Neuronal stem cell (in vitro differentiated cells): ENCODE measurements at regions not wholly inside any gene's neighbourhood (a gene's known extent, or its start where the extent isn't known, plus 50 kb on each side); places are given as distances from the start of the nearest gene placed in this dataset.

Experiments used
- DNase-seq: peaks from one replicate; pipeline ENCODE4 v3.0.0-alpha.2; 2013; ENCODE audit warnings: low spot score
- H2AFZ ChIP-seq: one replicate; pipeline ENCODE4 v1.6.1; 2013; ENCODE audit warnings: mild to moderate bottlenecking, low read length, inconsistent platforms
- H2AK5ac ChIP-seq: 2 replicates; pipeline ENCODE4 v1.6.1; 2013; ENCODE audit warnings: low read depth, mild to moderate bottlenecking, inconsistent platforms, low read length, moderate library complexity, mixed read lengths
- H2BK120ac ChIP-seq: 2 replicates; pipeline ENCODE4 v1.6.1; 2013; ENCODE audit warnings: low read depth, mild to moderate bottlenecking, inconsistent platforms, low read length, moderate library complexity, mixed read lengths
- H2BK12ac ChIP-seq: one replicate; pipeline ENCODE4 v1.6.1; 2013; ENCODE audit warnings: low read length, inconsistent platforms
- H2BK15ac ChIP-seq: 2 replicates; pipeline ENCODE4 v1.6.1; 2013; ENCODE audit warnings: mild to moderate bottlenecking, low read length, inconsistent platforms, mixed read lengths
- H2BK5ac ChIP-seq: one replicate; pipeline ENCODE4 v1.6.1; 2013; ENCODE audit warnings: inconsistent platforms, mild to moderate bottlenecking, low read length, moderate library complexity
- H3K14ac ChIP-seq: one replicate; pipeline ENCODE4 v1.6.1; 2013; ENCODE audit warnings: low read length, inconsistent platforms
- H3K18ac ChIP-seq: 2 replicates; pipeline ENCODE4 v1.6.1; 2013; ENCODE audit warnings: low read length, inconsistent platforms
- H3K23ac ChIP-seq: 2 replicates; pipeline ENCODE4 v1.6.1; 2013; ENCODE audit warnings: low read depth, mild to moderate bottlenecking, mixed read lengths, low read length, inconsistent platforms; ENCODE audit not compliant: poor library complexity
- H3K27ac ChIP-seq: replicated peaks from 3 replicates; pipeline ENCODE4 v1.5.1; 2013; ENCODE audit warnings: low read length, inconsistent platforms
- H3K27me3 ChIP-seq, 3 experiments: 2 replicates each; pipeline ENCODE4 v1.6.1; 2013; ENCODE audit warnings: low read length in 3 of 3, mild to moderate bottlenecking in 2 of 3, inconsistent platforms in 1 of 3, low read depth in 1 of 3, mixed read lengths in 1 of 3, moderate library complexity in 1 of 3; ENCODE audit not compliant: control insufficient read depth in 3 of 3, insufficient read depth in 3 of 3
- H3K36me3 ChIP-seq, 2 donors: replicated peaks in 1 of 2; 2 replicates each; pipeline ENCODE4 v1.6.1; 2013; ENCODE audit warnings: low read length in 2 of 2; ENCODE audit not compliant: control insufficient read depth in 2 of 2, insufficient read depth in 2 of 2
- H3K4ac ChIP-seq: 2 replicates; pipeline ENCODE4 v1.6.1; 2013; ENCODE audit warnings: inconsistent platforms, mild to moderate bottlenecking, low read length, moderate library complexity
- H3K4me1 ChIP-seq, 2 donors: 1 replicate in 1 of 2; 2 replicates in 1 of 2; pipeline ENCODE4 v1.6.1; 2013; ENCODE audit warnings: low read length in 2 of 2, low read depth in 1 of 2; ENCODE audit not compliant: control insufficient read depth in 2 of 2, insufficient read depth in 1 of 2
- H3K4me2 ChIP-seq: one replicate; pipeline ENCODE4 v1.6.1; 2013; ENCODE audit warnings: mild to moderate bottlenecking, low read length, inconsistent platforms; ENCODE audit not compliant: insufficient read depth, poor library complexity, severe bottlenecking
- H3K4me3 ChIP-seq, 2 donors: 2 replicates each; pipeline ENCODE4 v1.5.1; 2013; ENCODE audit warnings: low read length in 2 of 2, mild to moderate bottlenecking in 2 of 2, inconsistent platforms in 1 of 2, moderate library complexity in 1 of 2
- H3K79me1 ChIP-seq: one replicate; pipeline ENCODE4 v1.6.1; 2013; ENCODE audit warnings: low read depth, mild to moderate bottlenecking, inconsistent platforms, low read length, moderate library complexity
- H3K9ac ChIP-seq: one replicate; pipeline ENCODE4 v1.6.1; 2013; ENCODE audit warnings: mild to moderate bottlenecking, low read depth, low read length, inconsistent platforms; ENCODE audit not compliant: poor library complexity
- H3K9me3 ChIP-seq, 2 donors: replicated peaks in 1 of 2; 2 replicates each; pipeline versions ENCODE3 to v1.6.1; 2013; ENCODE audit warnings: low read length in 2 of 2, mild to moderate bottlenecking in 2 of 2, inconsistent platforms in 1 of 2, low read depth in 1 of 2, mixed read lengths in 1 of 2, moderate library complexity in 1 of 2; ENCODE audit not compliant: control insufficient read depth in 2 of 2, insufficient read depth in 1 of 2
- H4K8ac ChIP-seq: one replicate; pipeline ENCODE4 v1.6.1; 2013; ENCODE audit warnings: low read depth, mild to moderate bottlenecking, inconsistent platforms, low read length, moderate library complexity
- H4K91ac ChIP-seq: one replicate; pipeline ENCODE4 v1.6.1; 2013; ENCODE audit warnings: low read length, low read depth, mild to moderate bottlenecking, inconsistent platforms; ENCODE audit not compliant: poor library complexity
- WGBS, 2 donors: extraction: QIAGEN DNeasy Blood & Tissue Kit; methylation state at CpG; one replicate each; pipeline ENCODE4 v1.1.7; 2013; ENCODE audit warnings: missing lambda C conversion rate in 2 of 2, mixed read lengths in 1 of 2; ENCODE audit not compliant: insufficient read length in 2 of 2, insufficient replicate concordance in 1 of 2; ENCODE audit errors: extremely low coverage in 2 of 2; 5-methylcytosine and 5-hydroxymethylcytosine counted together

DNA sequence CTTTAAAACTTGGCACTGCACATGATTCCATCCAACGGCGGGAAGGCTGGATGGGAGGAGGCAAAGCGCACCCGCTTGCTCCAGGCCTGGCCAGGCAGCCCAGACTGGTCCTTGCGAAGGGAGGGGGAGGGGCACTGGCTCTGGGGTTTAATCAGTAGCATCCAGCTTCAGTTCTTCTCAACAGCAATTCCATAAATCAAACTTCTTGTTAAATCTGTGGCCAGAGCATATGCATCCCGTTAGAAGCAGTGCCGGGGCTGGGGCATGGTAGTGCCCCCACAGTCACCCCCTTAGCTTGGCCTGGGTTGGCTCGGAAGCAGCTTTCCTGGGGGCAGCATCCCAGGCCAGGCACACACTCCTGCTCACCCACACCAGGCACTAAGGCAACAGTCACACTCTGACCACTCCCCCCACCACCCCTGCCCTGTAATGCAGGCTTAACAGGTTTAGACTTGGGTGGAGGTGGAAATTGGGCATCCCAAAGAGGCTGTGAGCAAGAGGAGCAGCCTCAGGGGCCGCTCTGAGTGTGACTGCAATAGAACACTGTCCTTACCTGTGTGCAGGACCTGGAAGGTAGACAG, 94.1 kb upstream of the CASZ1 start:
- H3K18ac ChIP-seq, result no peak overlapping the region
- no peak overlapping the region for H3K4me2 ChIP-seq
- H3K36me3 ChIP-seq, result no peaks in the 10 kb centered on the region
- H2AK5ac ChIP-seq, result no peak overlapping the region
- no peaks in the 10 kb centered on the region for H3K9me3 ChIP-seq
- H2BK120ac ChIP-seq, result no peak overlapping the region
- H4K8ac ChIP-seq, result no peak overlapping the region
- no peak overlapping the region for H3K14ac ChIP-seq
- no peak for DNase-seq
- H3K9ac ChIP-seq, result no peak overlapping the region
- no peak overlapping the region for H3K27ac ChIP-seq
- no peak overlapping the region for H4K91ac ChIP-seq
- H3K4me3 ChIP-seq, result no peak overlapping the region
- no peak overlapping the region for H2BK5ac ChIP-seq
- H2BK15ac ChIP-seq, result no peak overlapping the region
- H2BK12ac ChIP-seq, result no peak overlapping the region
- no peak overlapping the region for H3K4ac ChIP-seq
- no CpG with 5 or more reads among the region's 9 CpGs for WGBS, 2 donors
- H2AFZ ChIP-seq, result peak overlapping the region; percentile 4
- H3K79me1 ChIP-seq, result no peaks in the 10 kb centered on the region
- peaks cover 6 to 11% of the 10 kb centered on the region in 2 donors for H3K4me1 ChIP-seq
- no peak overlapping the region for H3K23ac ChIP-seq
- H3K27me3 ChIP-seq, result peaks cover 5 to 41% (median 20%) of the 10 kb centered on the region in 3 experiments

- H3K23ac ChIP-seq, result no peak overlapping the region
- WGBS, 2 donors, result no CpG with 5 or more reads among the region's 4 CpGs
These were observed 94.6 kb upstream of the CASZ1 start for GRCh38 chr1:10891091-10891490.

GRCh38 chr1:10892138-10893065, 96.0 kb upstream of the CASZ1 start:
- H2BK15ac ChIP-seq, result no peak overlapping the region
- 60% methylated on average over 1 of the region's 5 CpGs; no CpG with 5 or more reads in 1 of the 2 donors for WGBS, 2 donors

More at GRCh38 chr1:10891091-10891490, 94.6 kb upstream of the CASZ1 start:
- Histone ChIP-seq H3K36me3 (no peaks in the 10 kb centered on the region), H3K4ac (no peak overlapping the region), H2AFZ (no peak overlapping the region), H3K27ac (no peak overlapping the region), H3K9ac (no peak overlapping the region), H4K91ac (no peak overlapping the region), H4K8ac (no peak overlapping the region), H3K4me2 (no peak overlapping the region), H2BK15ac (no peak overlapping the region), H3K4me3 (no peak overlapping the region), H3K79me1 (no peaks in the 10 kb centered on the region), H3K18ac (no peak overlapping the region), H3K27me3 (peaks cover 5 to 41% (median 20%) of the 10 kb centered on the region in 3 experiments), H3K14ac (no peak overlapping the region), H2BK12ac (no peak overlapping the region), H2AK5ac (no peak overlapping the region), H3K9me3 (no peaks in the 10 kb centered on the region), H2BK5ac (no peak overlapping the region), H3K4me1 (peaks cover 6 to 11% of the 10 kb centered on the region in 2 donors), H2BK120ac (no peak overlapping the region)
- no peak for DNase-seq

DNA sequence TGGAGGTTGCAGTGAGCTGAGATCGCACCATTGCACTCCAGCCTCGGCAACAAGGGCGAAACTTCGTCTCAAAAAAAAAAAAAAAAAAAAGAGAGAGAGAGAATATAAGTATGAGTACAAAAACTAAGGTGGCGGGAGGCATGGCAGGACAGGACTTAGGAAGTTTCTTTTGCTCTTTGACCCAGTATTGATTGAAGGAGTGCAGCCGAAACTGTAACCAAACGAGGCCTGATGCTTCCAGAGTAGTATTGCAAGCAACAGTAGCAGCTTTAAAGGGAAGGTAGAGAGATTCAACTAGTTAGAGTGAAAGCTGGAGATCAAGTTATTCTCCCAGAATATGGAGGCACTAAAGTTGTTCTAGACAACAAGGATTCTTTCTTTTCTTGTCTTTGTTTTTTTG, 99.2 kb upstream of the CASZ1 start:
- H3K9me3 ChIP-seq, result no peaks in the 10 kb centered on the region
- H3K4ac ChIP-seq, result no peak overlapping the region
- H3K14ac ChIP-seq, result no peak overlapping the region
- no peak overlapping the region for H2BK5ac ChIP-seq
- no peak for DNase-seq
- H2BK15ac ChIP-seq, result no peak overlapping the region
- H3K9ac ChIP-seq, result no peak overlapping the region
- no peak overlapping the region for H3K4me3 ChIP-seq
- no peaks in the 10 kb centered on the region for H3K36me3 ChIP-seq
- H3K27ac ChIP-seq, result no peak overlapping the region
- no peak overlapping the region for H3K18ac ChIP-seq
- H3K27me3 ChIP-seq, result peaks cover 0 to 38% (median 0%) of the 10 kb centered on the region in 3 experiments
- no peak overlapping the region for H2AFZ ChIP-seq
- no peak overlapping the region for H4K91ac ChIP-seq
- no peak overlapping the region for H4K8ac ChIP-seq
- no peak overlapping the region for H2AK5ac ChIP-seq
- no peak overlapping the region for H3K4me2 ChIP-seq
- H3K23ac ChIP-seq, result no peak overlapping the region
- H3K79me1 ChIP-seq, result no peaks in the 10 kb centered on the region
- no peak overlapping the region for H2BK12ac ChIP-seq
- peaks cover 5 to 7% of the 10 kb centered on the region in 2 donors for H3K4me1 ChIP-seq
- no CpG with 5 or more reads among the region's 7 CpGs for WGBS, 2 donors
- H2BK120ac ChIP-seq, result no peak overlapping the region

More at GRCh38 chr1:10892138-10893065, 96.0 kb upstream of the CASZ1 start:
- Histone ChIP-seq H3K23ac (no peak overlapping the region), H4K8ac (no peak overlapping the region), H3K9ac (no peak overlapping the region), H2AK5ac (peak overlapping the region; percentile 47), H3K27me3 (peaks cover 5 to 41% (median 20%) of the 10 kb centered on the region in 3 experiments), H2BK12ac (no peak overlapping the region), H2BK120ac (no peak overlapping the region), H3K4me1 (peaks cover 6 to 11% of the 10 kb centered on the region in 2 donors), H3K18ac (no peak overlapping the region), H3K79me1 (no peaks in the 10 kb centered on the region), H3K4me3 (no peak overlapping the region), H4K91ac (no peak overlapping the region), H3K27ac (no peak overlapping the region), H2AFZ (no peak overlapping the region), H3K14ac (no peak overlapping the region), H3K36me3 (no peaks in the 10 kb centered on the region), H3K9me3 (no peaks in the 10 kb centered on the region), H3K4me2 (no peak overlapping the region), H2BK5ac (no peak overlapping the region), H3K4ac (no peak overlapping the region)
- DNase-seq, result no peak
